ENCODE measurements at regions not wholly inside any gene's neighbourhood (a gene's known extent, or its start where the extent isn't known, plus 50 kb on each side); places are given as distances from the start of the nearest gene placed in this dataset.
A peak's percentile ranks its signal among the peaks of the same experiment; 100 is the strongest.

GRCh38 chr3:117660941-117661817, 951.6 kb downstream of the TUSC7 start:
- DNase-seq, result no peak

- DNase-seq, result no peak
These were observed 952.2 kb downstream of the TUSC7 start for GRCh38 chr3:117661818-117662095.

- DNase-seq, result no peak
These were observed 955.7 kb downstream of the TUSC7 start for GRCh38 chr3:117665296-117665695.

GRCh38 chr3:117666325-117666724, 956.7 kb downstream of the TUSC7 start:
- DNase-seq, result peak; percentile 52

- DNase-seq, result no peak
These were observed 957.2 kb downstream of the TUSC7 start for GRCh38 chr3:117666812-117667211.

- peak; percentile 64 for DNase-seq
These were observed 960.2 kb downstream of the TUSC7 start for GRCh38 chr3:117669774-117670173.

GRCh38 chr3:117671722-117672318, 962.2 kb downstream of the TUSC7 start:
- no peak for DNase-seq

GRCh38 chr3:117674321-117674720, 964.7 kb downstream of the TUSC7 start:
- DNase-seq, result no peak

GRCh38 chr3:117681619-117682018, 972.0 kb downstream of the TUSC7 start:
- DNase-seq, result no peak

- no peak for DNase-seq
These were observed 977.5 kb downstream of the TUSC7 start for GRCh38 chr3:117687096-117687495.

- no peak for DNase-seq
These were observed 979.0 kb downstream of the TUSC7 start for GRCh38 chr3:117688583-117688982.

- DNase-seq, result no peak
These were observed 981.9 kb downstream of the TUSC7 start for GRCh38 chr3:117691526-117691925.

- DNase-seq, result no peak
These were observed 982.9 kb downstream of the TUSC7 start for GRCh38 chr3:117692416-117692995.

GRCh38 chr3:117695321-117695720, 985.7 kb downstream of the TUSC7 start:
- DNase-seq, result no peak

GRCh38 chr3:117695871-117696645, 986.5 kb downstream of the TUSC7 start:
- no peak for DNase-seq

GRCh38 chr3:117696851-117697407, 987.4 kb downstream of the TUSC7 start:
- peak; percentile 9 for DNase-seq

GRCh38 chr3:117699058-117699457, 989.5 kb downstream of the TUSC7 start:
- no peak for DNase-seq

- no peak for DNase-seq
These were observed 991.2 kb downstream of the TUSC7 start for GRCh38 chr3:117700573-117701360.

- DNase-seq, result no peak
These were observed 995.4 kb downstream of the TUSC7 start for GRCh38 chr3:117705011-117705410.

- DNase-seq, result no peak
These were observed 996.5 kb downstream of the TUSC7 start for GRCh38 chr3:117706037-117706436.

GRCh38 chr3:117706756-117707155, 997.2 kb downstream of the TUSC7 start:
- DNase-seq, result no peak
